ENCODE measurements at regions not wholly inside any gene's neighbourhood (a gene's known extent, or its start where the extent isn't known, plus 50 kb on each side); places are given as distances from the start of the nearest gene placed in this dataset.

GRCh38 chr6:6820641-6821238 is 232.2 kb downstream of the LY86 start:
- Histone ChIP-seq H3K36me3 (no peaks in the 10 kb centered on the region), H3K4me3 (no peak overlapping the region), H3K27ac (no peak overlapping the region), H3K9me3 (no peaks in the 10 kb centered on the region), H3K4me1 (no peaks in the 10 kb centered on the region), H3K27me3 (no peaks in the 10 kb centered on the region)
- intact Hi-C loops (cut with DNase I; ENCODE audit: low total_unique reads), result no loop called here
- no peak for DNase-seq
- no peak for TF ChIP-seq POLR2A (IDR thresholded peaks at IDR 0.05)
- TF ChIP-seq CTCF (IDR thresholded peaks at IDR 0.05), result no peak

GRCh38 chr6:6821639-6822261 is 233.2 kb downstream of the LY86 start:
- intact Hi-C loops (cut with DNase I; ENCODE audit: low total_unique reads), result no loop called here
- H3K36me3 ChIP-seq, result no peaks in the 10 kb centered on the region
- no peak overlapping the region for H3K4me3 ChIP-seq
- no peak overlapping the region for H3K27ac ChIP-seq
- no peaks in the 10 kb centered on the region for H3K27me3 ChIP-seq
- TF ChIP-seq CTCF (IDR thresholded peaks at IDR 0.05) (no peak), POLR2A (IDR thresholded peaks at IDR 0.05) (no peak)
- no peak for DNase-seq
- H3K4me1 ChIP-seq, result no peaks in the 10 kb centered on the region
- no peaks in the 10 kb centered on the region for H3K9me3 ChIP-seq

- DNase-seq, result no peak
- no peak for TF ChIP-seq CTCF (IDR thresholded peaks at IDR 0.05)
- TF ChIP-seq POLR2A (IDR thresholded peaks at IDR 0.05), result no peak
- H3K27me3 ChIP-seq, result no peaks in the 10 kb centered on the region
- H3K9me3 ChIP-seq, result no peaks in the 10 kb centered on the region
- no peaks in the 10 kb centered on the region for H3K4me1 ChIP-seq
- intact Hi-C loops (cut with DNase I; ENCODE audit: low total_unique reads), result no loop called here
- no peaks in the 10 kb centered on the region for H3K36me3 ChIP-seq
- no peak overlapping the region for H3K4me3 ChIP-seq
- H3K27ac ChIP-seq, result no peak overlapping the region
Measured at GRCh38 chr6:6823030-6823429, 234.5 kb downstream of the LY86 start.

GRCh38 chr6:6823568-6824224 is 235.2 kb downstream of the LY86 start:
- DNase-seq, result no peak
- Histone ChIP-seq H3K4me1 (no peaks in the 10 kb centered on the region), H3K36me3 (no peaks in the 10 kb centered on the region), H3K4me3 (no peak overlapping the region), H3K27ac (no peak overlapping the region), H3K9me3 (no peaks in the 10 kb centered on the region), H3K27me3 (no peaks in the 10 kb centered on the region)
- intact Hi-C loops (cut with DNase I; ENCODE audit: low total_unique reads), result no loop called here
- TF ChIP-seq POLR2A (IDR thresholded peaks at IDR 0.05), result no peak
- TF ChIP-seq CTCF (IDR thresholded peaks at IDR 0.05), result no peak

- H3K27ac ChIP-seq, result no peak overlapping the region
- no peaks in the 10 kb centered on the region for H3K9me3 ChIP-seq
- DNase-seq, result no peak
- H3K4me3 ChIP-seq, result no peak overlapping the region
- H3K36me3 ChIP-seq, result no peaks in the 10 kb centered on the region
- TF ChIP-seq POLR2A (IDR thresholded peaks at IDR 0.05) (no peak), CTCF (IDR thresholded peaks at IDR 0.05) (no peak)
- intact Hi-C loops (cut with DNase I; ENCODE audit: low total_unique reads), result no loop called here
- H3K27me3 ChIP-seq, result no peaks in the 10 kb centered on the region
- no peaks in the 10 kb centered on the region for H3K4me1 ChIP-seq
Measured at GRCh38 chr6:6824381-6824780, 235.9 kb downstream of the LY86 start.

Data from uterus (tissue), 3 donors.